H7 (cell line): ENCODE measurements at regions not wholly inside any gene's neighbourhood (a gene's known extent, or its start where the extent isn't known, plus 50 kb on each side); places are given as distances from the start of the nearest gene placed in this dataset.

Experiments
- DNase-seq: peaks from one replicate; pipeline ENCODE4 v3.0.0; 2012
- H3K27me3 ChIP-seq: 2 replicates; pipeline ENCODE4 v1.6.0; 2011; ENCODE audit warnings: mild to moderate bottlenecking, low read length; ENCODE audit not compliant: control insufficient read depth, insufficient read depth
- H3K36me3 ChIP-seq: replicated peaks from 2 replicates; pipeline ENCODE4 v1.5.1; 2011; ENCODE audit warnings: low read length; ENCODE audit not compliant: control insufficient read depth, insufficient read depth
- H3K4me3 ChIP-seq: 2 replicates; pipeline ENCODE4 v1.5.1; 2011; ENCODE audit warnings: low read depth, mild to moderate bottlenecking, control low read depth, low read length, moderate library complexity; ENCODE audit not compliant: insufficient read depth

DNA sequence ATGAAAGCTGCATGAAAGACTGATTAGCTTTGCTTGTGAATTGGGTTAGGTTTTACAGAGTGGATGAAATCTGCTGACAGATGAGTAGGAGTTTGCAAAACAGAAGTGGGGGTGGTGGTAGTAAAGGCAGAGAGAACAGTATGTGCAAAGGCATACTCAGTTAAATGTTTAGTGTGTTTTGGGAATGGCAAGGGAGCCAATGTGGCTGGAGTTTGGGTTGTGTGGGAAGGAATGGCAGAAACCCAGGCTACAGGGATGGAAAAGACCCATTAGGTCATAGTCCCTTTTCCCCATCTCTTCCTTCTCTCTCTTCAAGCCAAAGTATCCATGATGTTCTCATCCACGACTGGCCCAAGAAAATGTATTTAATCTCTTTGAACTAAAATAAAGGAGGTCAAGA is 362.2 kb upstream of the LYPLAL1 start:
- DNase-seq, result no peak
- Histone ChIP-seq H3K27me3 (no peaks in the 10 kb centered on the region), H3K36me3 (no peaks in the 10 kb centered on the region), H3K4me3 (no peak overlapping the region)

DNA sequence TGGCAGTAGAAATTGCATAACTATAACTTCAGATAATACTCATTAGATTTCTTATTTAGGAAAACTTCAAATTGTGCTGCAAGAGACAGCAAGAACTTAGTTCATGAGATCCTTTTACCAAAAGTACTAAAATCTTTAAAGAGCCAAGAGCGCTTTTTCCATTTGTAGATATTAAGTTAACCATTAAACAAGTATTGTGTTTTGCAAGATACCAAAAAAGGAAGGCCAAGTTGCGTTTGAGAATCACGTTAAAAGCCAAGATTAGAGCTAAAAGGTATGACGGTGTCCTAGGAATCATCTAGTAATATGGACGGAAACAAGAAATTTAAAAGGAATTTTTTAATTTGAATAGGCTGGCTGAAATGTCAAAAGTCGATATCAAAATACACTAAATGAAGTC is 361.3 kb upstream of the LYPLAL1 start:
- DNase-seq, result no peak
- no peaks in the 10 kb centered on the region for H3K27me3 ChIP-seq
- H3K36me3 ChIP-seq, result no peaks in the 10 kb centered on the region
- H3K4me3 ChIP-seq, result no peak overlapping the region

DNA sequence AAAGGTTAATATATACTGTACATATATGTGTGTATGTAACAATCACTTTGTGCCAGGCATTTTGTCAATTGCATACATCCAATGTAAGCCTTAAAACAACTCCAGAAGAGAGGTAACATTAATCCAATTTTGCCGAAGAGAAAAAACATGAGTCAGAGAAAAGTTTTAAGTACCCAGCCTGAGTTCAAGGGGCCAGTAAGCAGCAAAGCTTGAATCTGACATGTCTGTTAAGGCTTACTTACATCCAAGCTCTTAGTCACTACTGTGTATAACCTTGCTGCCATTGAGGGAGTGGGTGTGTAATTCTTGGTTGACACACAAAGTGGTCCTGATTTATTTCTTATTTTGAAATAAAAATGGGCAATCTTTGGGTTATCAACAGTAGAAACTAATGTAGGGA is 360.4 kb upstream of the LYPLAL1 start:
- H3K4me3 ChIP-seq, result no peak overlapping the region
- H3K36me3 ChIP-seq, result no peaks in the 10 kb centered on the region
- no peak for DNase-seq
- H3K27me3 ChIP-seq, result no peaks in the 10 kb centered on the region

DNA sequence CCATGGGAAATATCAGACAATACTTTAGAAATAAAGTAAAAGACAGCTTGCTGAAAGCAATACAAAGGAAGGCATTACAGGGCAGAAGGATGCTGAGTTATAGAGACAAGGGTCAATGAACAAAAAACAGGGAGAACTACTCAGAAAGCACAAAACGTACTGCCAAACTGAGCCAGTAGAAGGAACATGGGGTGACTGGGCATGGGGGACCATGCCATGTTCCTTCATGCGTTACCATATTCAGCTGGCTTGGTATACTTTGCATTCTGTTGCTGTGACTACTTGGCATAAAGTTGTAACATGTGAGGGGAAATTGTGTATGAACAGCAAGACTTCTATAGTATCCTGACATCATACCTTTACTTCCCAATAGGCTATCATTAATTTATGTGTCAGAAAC is 358.6 kb upstream of the LYPLAL1 start:
- Histone ChIP-seq H3K4me3 (no peak overlapping the region), H3K36me3 (no peaks in the 10 kb centered on the region), H3K27me3 (no peaks in the 10 kb centered on the region)
- DNase-seq, result no peak

DNA sequence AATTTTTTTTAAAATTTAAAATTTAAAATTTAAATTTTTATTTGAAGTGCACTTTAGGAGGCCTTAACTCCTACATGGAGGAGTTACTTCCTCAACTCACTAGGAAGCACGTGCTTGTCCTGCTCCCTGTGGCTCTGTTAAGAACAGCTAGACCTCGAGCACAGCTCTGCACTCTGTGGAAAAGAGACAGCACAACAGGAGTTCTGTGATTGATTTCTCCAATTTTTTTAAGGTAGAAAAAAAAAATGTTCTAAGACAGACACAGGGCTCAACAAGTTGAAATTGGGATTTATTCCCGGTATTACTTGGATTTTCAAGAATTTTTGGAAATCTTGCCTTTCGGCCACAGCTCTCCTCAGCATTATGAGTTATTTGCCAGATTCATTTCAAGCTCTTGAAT is 356.6 kb upstream of the LYPLAL1 start:
- H3K36me3 ChIP-seq, result no peaks in the 10 kb centered on the region
- H3K27me3 ChIP-seq, result no peaks in the 10 kb centered on the region
- no peak for DNase-seq
- H3K4me3 ChIP-seq, result no peak overlapping the region

DNA sequence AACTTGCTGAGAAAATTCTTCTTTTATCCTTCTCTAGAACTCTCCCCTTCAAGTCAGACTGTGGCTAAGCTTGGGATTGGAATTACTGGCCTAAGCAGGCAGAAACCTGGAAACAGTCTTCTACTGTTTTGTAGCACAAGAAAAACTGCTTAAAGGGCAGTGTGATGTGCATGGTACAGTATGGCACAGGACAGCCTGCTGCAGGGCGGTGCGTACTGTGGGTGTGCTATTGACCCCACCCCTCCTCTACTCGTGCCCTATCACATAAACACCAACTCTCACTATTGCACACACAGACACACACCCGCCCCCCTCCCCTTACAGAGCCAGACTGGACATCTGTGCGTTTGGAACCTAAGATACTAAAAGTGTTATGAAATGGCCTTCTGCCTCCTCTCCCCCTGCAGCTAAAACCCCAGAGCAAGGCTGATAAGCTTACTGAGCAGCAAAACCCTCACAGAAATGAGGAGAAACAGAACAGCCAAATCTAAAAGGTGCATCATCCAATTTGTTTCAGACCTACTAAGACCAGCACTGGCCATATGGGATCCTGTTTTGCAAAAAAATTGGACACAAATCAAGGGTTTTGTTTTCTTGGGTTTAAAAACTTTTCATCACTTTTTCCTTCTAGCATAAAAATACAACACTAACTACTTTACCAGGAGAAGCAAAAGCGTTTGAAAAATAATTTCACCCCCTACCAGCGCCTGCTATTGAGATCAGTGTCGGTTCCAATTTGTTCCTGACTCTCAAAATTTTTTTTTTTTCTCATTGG is 355.8 kb upstream of the LYPLAL1 start:
- Histone ChIP-seq H3K27me3 (no peaks in the 10 kb centered on the region), H3K36me3 (no peaks in the 10 kb centered on the region), H3K4me3 (no peak overlapping the region)
- no peak for DNase-seq

DNA sequence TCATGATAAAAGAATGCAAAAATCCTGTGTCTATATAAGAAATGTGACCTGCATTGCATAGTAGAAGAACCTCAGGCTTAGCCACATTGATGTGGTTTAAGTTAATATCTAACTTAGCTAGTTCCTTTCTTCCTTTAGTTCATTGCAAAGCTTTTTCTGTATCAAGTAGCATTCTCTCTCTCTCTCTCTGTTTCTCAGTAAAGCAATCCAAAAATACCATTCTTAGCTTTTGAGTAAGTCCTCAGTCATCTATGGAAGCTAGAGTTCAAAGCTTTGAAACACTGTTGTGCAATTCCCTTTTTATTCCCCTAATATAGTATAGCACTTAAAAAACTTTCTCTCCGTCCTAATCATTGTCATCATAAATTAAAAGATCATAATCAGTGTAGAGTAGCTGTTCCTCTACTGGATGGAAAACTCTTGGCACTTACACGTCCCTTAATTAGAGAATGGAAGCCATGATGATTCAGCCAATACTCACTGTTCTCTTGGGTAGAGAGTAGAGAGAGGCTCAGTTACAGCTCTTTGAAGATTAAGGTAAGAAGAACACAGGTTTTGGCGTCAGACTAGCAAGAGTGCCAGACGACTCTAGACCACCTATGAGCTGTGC is 350.3 kb upstream of the LYPLAL1 start:
- DNase-seq, result no peak
- no peaks in the 10 kb centered on the region for H3K36me3 ChIP-seq
- no peak overlapping the region for H3K4me3 ChIP-seq
- H3K27me3 ChIP-seq, result no peaks in the 10 kb centered on the region; the same call in 1 of the 2 replicates

DNA sequence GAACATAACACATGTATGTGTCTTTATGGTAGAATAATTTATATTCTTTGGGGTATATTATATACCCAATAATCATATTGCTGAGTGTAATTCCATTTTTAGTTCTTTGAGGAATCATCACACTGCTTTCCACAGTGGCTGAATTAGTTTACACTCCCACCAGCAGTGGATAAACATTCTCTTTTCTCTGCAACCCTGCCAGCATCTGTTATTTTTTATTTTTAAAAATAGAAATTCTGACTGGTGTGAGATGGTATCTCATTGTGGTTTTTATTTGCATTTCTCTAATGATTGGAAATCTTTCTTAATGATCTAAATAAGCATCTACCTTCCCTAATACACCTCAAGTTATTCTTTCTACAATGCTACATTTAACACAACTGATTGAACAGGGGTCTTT is 346.2 kb upstream of the LYPLAL1 start:
- no peaks in the 10 kb centered on the region; the same call in 1 of the 2 replicates for H3K27me3 ChIP-seq
- no peak overlapping the region for H3K4me3 ChIP-seq
- H3K36me3 ChIP-seq, result no peaks in the 10 kb centered on the region
- DNase-seq, result no peak

DNA sequence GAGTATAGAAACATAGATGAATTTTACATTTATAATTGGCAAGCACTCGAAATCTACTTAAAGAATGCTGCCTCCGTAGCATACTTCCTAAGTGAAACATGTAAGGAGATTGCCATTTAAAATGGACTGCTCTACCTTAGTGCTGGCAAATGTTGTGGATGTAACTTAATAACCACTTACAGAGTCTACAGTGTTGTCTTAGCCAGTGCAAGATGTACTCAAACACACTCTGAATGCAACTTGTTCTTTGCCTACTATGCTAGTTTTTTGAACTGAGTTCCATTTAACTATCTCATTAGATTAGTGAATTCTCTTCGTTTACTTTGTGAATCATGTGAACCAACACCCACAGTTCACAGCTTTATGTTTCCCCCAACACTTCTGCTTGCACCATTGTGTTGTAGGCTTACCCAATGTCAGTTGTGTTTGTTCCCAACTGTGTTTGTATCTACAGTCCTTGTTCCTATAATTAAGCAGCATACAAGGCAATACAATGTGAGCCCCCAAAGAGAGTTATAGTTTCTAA is 345.5 kb upstream of the LYPLAL1 start:
- H3K27me3 ChIP-seq, result no peaks in the 10 kb centered on the region; the same call in 1 of the 2 replicates
- no peaks in the 10 kb centered on the region for H3K36me3 ChIP-seq
- no peak overlapping the region for H3K4me3 ChIP-seq
- DNase-seq, result no peak

DNA sequence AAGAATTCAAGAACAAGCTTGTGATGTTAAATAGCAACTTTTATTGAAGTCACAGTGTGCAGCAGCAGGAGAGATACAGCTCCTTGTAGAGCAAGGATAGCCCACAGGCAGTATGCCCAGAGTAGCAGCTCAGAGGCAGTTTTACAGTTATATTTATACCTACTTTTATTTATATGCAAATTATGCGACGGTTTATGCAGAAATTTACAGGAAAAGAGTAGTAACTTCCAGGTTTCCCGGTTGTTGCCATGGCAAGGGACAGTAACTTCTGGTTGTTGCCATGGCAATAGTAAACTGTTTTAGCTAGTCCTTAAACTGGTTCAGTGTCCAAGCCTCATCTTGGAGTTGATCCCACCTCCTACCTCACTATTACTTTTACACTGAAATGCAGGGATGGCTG is 344.6 kb upstream of the LYPLAL1 start:
- H3K36me3 ChIP-seq, result no peaks in the 10 kb centered on the region
- DNase-seq, result no peak
- no peak overlapping the region for H3K4me3 ChIP-seq
- no peaks in the 10 kb centered on the region; the same call in 1 of the 2 replicates for H3K27me3 ChIP-seq

DNA sequence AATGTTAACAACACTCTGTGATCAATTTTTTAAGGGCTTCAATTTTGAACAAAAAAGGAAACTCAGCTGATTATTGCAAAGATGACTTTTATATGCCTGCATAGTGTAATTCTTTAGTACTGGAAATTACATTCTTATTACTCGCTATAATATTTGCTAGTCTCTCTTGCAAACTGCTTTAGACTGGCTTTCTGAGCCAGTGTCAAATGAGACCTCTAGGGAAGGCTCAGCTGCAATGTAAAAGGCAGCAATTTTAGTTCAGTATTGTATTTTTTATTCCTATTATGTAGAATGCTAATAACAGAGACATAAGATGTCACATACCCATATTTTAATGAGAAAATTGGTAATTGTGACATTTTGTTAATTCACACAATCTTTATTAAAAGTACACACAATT is 338.1 kb upstream of the LYPLAL1 start:
- no peaks in the 10 kb centered on the region for H3K27me3 ChIP-seq
- H3K4me3 ChIP-seq, result no peak overlapping the region
- DNase-seq, result no peak
- H3K36me3 ChIP-seq, result no peaks in the 10 kb centered on the region

DNA sequence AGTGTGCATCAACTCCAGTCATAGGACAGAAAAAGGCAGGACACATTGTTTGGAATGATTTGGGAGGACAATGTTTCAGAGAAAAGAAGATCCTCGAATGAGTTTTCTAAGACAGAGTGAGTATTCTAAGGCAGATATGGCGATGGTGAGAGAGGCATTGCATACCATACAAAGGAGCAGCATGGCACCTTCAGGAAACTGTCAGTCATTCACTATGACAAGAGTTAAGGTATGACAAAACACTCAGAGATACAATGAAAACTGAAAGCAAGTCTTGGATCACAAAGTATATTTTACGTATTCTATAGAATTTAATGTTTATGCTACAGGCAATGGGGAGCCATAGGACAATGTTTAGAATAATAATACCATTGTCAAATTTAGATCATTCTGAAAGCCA is 337.4 kb upstream of the LYPLAL1 start:
- Histone ChIP-seq H3K36me3 (no peaks in the 10 kb centered on the region), H3K4me3 (no peak overlapping the region), H3K27me3 (no peaks in the 10 kb centered on the region)
- no peak for DNase-seq

DNA sequence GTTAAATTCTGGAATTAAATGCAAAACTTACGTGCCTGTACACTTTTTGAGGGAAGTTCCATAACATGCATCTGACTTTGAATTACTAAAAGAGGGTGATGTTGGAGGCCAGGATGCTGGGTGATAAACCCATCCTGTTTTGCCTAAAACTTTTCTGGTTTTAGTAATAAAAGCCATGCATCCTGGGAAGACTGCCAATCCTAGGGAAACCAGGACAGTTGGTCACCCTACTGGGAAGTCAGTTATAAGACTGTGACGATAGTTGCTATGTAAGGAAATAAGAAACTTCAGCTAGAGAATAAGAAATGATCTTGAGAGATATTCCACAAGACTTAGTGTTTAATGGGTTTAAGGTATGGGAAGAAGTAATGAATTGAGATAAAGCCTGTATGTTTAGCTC is 336.6 kb upstream of the LYPLAL1 start:
- H3K4me3 ChIP-seq, result no peak overlapping the region
- DNase-seq, result no peak
- no peaks in the 10 kb centered on the region for H3K36me3 ChIP-seq
- H3K27me3 ChIP-seq, result no peaks in the 10 kb centered on the region

DNA sequence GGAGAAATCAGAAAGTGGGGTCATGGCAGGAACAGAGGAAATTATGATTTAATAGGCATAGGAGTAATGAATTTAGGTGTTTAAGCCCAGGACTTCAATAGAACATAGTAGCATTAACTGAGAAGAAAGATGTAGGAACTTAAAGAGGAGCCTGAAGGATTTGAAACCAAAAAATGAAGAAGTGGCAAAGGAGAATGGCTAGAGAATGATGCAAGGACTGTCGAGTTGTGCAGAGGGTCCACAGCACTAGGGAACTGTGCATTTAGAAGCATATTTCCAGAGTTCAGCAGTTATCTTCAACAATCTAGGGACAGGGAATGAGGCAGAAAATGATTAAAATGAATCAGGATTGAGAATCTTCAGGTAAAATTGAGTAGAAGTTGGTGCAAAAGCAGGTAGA is 328.1 kb upstream of the LYPLAL1 start:
- no peak overlapping the region for H3K4me3 ChIP-seq
- no peaks in the 10 kb centered on the region for H3K36me3 ChIP-seq
- H3K27me3 ChIP-seq, result no peaks in the 10 kb centered on the region
- DNase-seq, result no peak

DNA sequence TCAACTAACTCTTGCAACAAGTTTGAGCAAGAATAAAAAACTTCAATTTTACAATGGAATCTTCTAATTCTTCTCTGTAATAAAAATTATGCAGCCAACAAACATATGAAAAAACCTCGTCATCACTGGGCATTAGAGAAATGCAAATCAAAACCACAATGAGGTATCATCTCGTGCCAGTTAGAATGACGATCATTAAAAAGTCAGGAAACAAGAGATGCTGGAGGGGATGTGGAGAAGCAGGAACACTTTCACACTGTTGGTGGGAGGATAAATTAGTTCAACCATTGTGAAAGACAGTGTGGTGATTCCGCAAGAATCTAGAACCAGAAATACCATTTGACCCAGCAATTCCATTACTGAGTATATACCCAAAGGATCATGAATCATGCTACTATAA is 327.5 kb upstream of the LYPLAL1 start:
- Histone ChIP-seq H3K4me3 (no peak overlapping the region), H3K36me3 (no peaks in the 10 kb centered on the region), H3K27me3 (no peaks in the 10 kb centered on the region)
- DNase-seq, result no peak
